Keratinocyte (primary cell): ENCODE measurements at regions not wholly inside any gene's neighbourhood (a gene's known extent, or its start where the extent isn't known, plus 50 kb on each side); places are given as distances from the start of the nearest gene placed in this dataset.

ENCODE experiments used
- EZH2 ChIP-seq: IDR thresholded peaks from one replicate; pipeline ENCODE4 v1.6.1; 2012; ENCODE audit warnings: inconsistent platforms, mild to moderate bottlenecking, low read length, moderate library complexity
- TF ChIP-seq, protein P1 (sequence below), 3 experiments: IDR thresholded peaks in 1 of 3; conservative IDR thresholded peaks in 1 of 3; optimal IDR thresholded peaks in 1 of 3; 2 replicates in 2 of 3; 3 replicates in 1 of 3; pipeline versions ENCODE3 to v1.5.1; 2011; ENCODE audit warnings: low read length in 3 of 3, mild to moderate bottlenecking in 3 of 3, moderate library complexity in 2 of 3, control low read depth in 1 of 3, inconsistent platforms in 1 of 3; ENCODE audit not compliant: insufficient read depth in 2 of 3; ENCODE audit errors: extremely low read depth in 1 of 3

DNA sequence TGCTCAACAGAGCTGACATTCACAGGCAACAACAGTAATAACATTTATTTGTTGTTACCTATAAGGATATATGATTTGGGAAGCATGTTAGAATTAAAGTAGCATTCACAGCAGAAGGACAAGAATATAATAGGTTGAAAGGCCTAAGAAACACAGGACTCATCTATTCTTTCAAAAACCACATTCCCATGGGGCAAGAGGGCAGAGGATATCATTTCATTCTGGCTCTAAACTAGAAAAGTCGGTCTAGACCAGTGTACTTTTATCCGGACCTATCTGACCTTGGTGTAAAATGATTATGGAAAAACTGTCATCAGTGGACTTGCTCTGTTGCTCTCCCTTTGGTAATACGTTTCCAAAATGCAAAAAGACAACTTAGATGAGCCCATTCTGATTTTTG, 914.7 kb upstream of the CITED2 start:
- TF ChIP-seq, protein P1, sequence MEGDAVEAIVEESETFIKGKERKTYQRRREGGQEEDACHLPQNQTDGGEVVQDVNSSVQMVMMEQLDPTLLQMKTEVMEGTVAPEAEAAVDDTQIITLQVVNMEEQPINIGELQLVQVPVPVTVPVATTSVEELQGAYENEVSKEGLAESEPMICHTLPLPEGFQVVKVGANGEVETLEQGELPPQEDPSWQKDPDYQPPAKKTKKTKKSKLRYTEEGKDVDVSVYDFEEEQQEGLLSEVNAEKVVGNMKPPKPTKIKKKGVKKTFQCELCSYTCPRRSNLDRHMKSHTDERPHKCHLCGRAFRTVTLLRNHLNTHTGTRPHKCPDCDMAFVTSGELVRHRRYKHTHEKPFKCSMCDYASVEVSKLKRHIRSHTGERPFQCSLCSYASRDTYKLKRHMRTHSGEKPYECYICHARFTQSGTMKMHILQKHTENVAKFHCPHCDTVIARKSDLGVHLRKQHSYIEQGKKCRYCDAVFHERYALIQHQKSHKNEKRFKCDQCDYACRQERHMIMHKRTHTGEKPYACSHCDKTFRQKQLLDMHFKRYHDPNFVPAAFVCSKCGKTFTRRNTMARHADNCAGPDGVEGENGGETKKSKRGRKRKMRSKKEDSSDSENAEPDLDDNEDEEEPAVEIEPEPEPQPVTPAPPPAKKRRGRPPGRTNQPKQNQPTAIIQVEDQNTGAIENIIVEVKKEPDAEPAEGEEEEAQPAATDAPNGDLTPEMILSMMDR (optimal IDR thresholded peaks at IDR 0.05 in 1 of 3, IDR thresholded peaks at IDR 0.05 in 1 of 3, conservative IDR thresholded peaks at IDR 0.05 in 1 of 3; ENCODE audit: extremely low read depth in 1 of 3, insufficient read depth in 2 of 3, low read length in 3 of 3): no peak
- no peak for TF ChIP-seq EZH2
